Osteocyte (in vitro differentiated cells): ENCODE measurements at regions not wholly inside any gene's neighbourhood (a gene's known extent, or its start where the extent isn't known, plus 50 kb on each side); places are given as distances from the start of the nearest gene placed in this dataset.

Experiments used
- DNase-seq: peaks from one replicate; pipeline ENCODE4 v3.0.0; 2021; ENCODE audit warnings: mixed read lengths; ENCODE audit not compliant: unreplicated experiment; ENCODE audit errors: extremely low spot score
- H3K27ac Mint-ChIP-seq: one replicate; pipeline ENCODE4 v1.8.0; 2021; ENCODE audit warnings: mild to moderate bottlenecking, mixed read lengths; ENCODE audit not compliant: unreplicated experiment
- H3K27me3 Mint-ChIP-seq: one replicate; pipeline ENCODE4 v1.8.0; 2021; ENCODE audit warnings: mixed read lengths; ENCODE audit not compliant: unreplicated experiment
- H3K36me3 Mint-ChIP-seq: one replicate; pipeline ENCODE4 v1.8.0; 2021; ENCODE audit warnings: mixed read lengths; ENCODE audit not compliant: unreplicated experiment
- H3K4me1 Mint-ChIP-seq: one replicate; pipeline ENCODE4 v1.8.0; 2021; ENCODE audit warnings: mixed read lengths; ENCODE audit not compliant: unreplicated experiment
- H3K4me3 Mint-ChIP-seq: one replicate; pipeline ENCODE4 v1.8.0; 2021; ENCODE audit warnings: mild to moderate bottlenecking, moderate library complexity, mixed read lengths; ENCODE audit not compliant: unreplicated experiment
- H3K9me3 Mint-ChIP-seq: one replicate; pipeline ENCODE4 v1.8.0; 2021; ENCODE audit warnings: mixed read lengths; ENCODE audit not compliant: unreplicated experiment
- CTCF ChIP-seq: fragments of 200-600 bp; sonication (generic); IDR thresholded peaks from 2 replicates; pipeline ENCODE4 v1.5.0; 2021; ENCODE audit warnings: antibody characterized with exemption, mild to moderate bottlenecking, moderate library complexity

DNA sequence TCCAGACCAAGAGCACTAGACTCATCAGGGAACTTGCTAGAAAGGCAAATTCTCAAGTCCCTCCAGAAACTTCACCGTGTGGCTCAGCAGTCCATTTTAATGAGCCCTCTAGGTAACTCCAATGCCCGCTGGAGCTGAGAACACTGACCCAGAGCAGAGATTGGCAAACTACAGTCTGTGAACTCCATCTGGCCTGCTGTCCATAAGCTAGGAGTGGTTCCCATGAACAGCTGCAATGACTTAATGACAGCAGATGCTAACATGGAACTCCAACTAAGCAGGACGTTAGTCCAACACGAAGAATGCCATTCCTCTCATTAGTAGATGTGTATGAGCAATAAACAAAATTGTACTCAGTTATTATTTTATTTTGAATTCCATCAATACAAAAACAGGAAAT is 371.9 kb downstream of the STK39 start:
- H3K9me3 Mint-ChIP-seq, result no peaks in the 10 kb centered on the region
- TF ChIP-seq CTCF, result no peak

GRCh38 chr2:167874812-167875211 is 372.6 kb downstream of the STK39 start:
- Mint-ChIP-seq H3K27ac (no peak overlapping the region), H3K36me3 (no peaks in the 10 kb centered on the region), H3K4me3 (no peak overlapping the region), H3K27me3 (no peaks in the 10 kb centered on the region), H3K9me3 (no peaks in the 10 kb centered on the region), H3K4me1 (no peaks in the 10 kb centered on the region)
- no peak for TF ChIP-seq CTCF
- DNase-seq, result no peak

More for the DNA sequence above, 371.9 kb downstream of the STK39 start:
- H3K36me3 Mint-ChIP-seq, result no peaks in the 10 kb centered on the region
- no peak overlapping the region for H3K27ac Mint-ChIP-seq
- no peaks in the 10 kb centered on the region for H3K27me3 Mint-ChIP-seq
- no peak for DNase-seq
- H3K4me3 Mint-ChIP-seq, result no peak overlapping the region
- no peaks in the 10 kb centered on the region for H3K4me1 Mint-ChIP-seq

GRCh38 chr2:167871286-167871685 is 376.1 kb downstream of the STK39 start:
- no peaks in the 10 kb centered on the region for H3K36me3 Mint-ChIP-seq
- TF ChIP-seq CTCF, result no peak
- H3K27me3 Mint-ChIP-seq, result no peaks in the 10 kb centered on the region
- DNase-seq, result no peak
- no peaks in the 10 kb centered on the region for H3K9me3 Mint-ChIP-seq
- H3K4me3 Mint-ChIP-seq, result no peak overlapping the region
- no peak overlapping the region for H3K27ac Mint-ChIP-seq
- H3K4me1 Mint-ChIP-seq, result no peaks in the 10 kb centered on the region

DNA sequence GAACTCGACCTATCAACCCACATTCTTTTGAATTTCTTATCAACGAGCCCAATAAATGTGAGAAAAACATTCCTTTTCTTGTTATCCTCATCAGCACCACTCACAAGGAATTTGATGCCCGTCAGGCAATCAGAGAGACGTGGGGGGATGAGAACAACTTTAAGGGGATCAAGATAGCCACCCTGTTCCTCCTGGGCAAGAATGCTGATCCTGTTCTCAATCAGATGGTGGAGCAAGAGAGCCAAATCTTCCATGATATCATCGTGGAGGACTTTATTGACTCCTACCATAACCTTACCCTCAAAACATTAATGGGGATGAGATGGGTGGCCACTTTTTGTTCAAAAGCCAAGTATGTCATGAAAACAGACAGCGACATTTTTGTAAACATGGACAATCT is 378.2 kb downstream of the STK39 start:
- H3K27me3 Mint-ChIP-seq, result no peaks in the 10 kb centered on the region
- TF ChIP-seq CTCF, result no peak
- H3K9me3 Mint-ChIP-seq, result no peaks in the 10 kb centered on the region
- DNase-seq, result no peak
- no peak overlapping the region for H3K4me3 Mint-ChIP-seq
- no peaks in the 10 kb centered on the region for H3K36me3 Mint-ChIP-seq
- no peaks in the 10 kb centered on the region for H3K4me1 Mint-ChIP-seq
- H3K27ac Mint-ChIP-seq, result no peak overlapping the region

GRCh38 chr2:167863377-167863776 is 384.0 kb downstream of the STK39 start:
- no peaks in the 10 kb centered on the region for H3K27me3 Mint-ChIP-seq
- H3K36me3 Mint-ChIP-seq, result no peaks in the 10 kb centered on the region
- no peak overlapping the region for H3K27ac Mint-ChIP-seq
- no peak for TF ChIP-seq CTCF
- H3K9me3 Mint-ChIP-seq, result no peaks in the 10 kb centered on the region
- H3K4me1 Mint-ChIP-seq, result peaks cover 4% of the 10 kb centered on the region
- DNase-seq, result no peak
- no peak overlapping the region for H3K4me3 Mint-ChIP-seq
